Smooth muscle cell (in vitro differentiated cells): ENCODE measurements at regions not wholly inside any gene's neighbourhood (a gene's known extent, or its start where the extent isn't known, plus 50 kb on each side); places are given as distances from the start of the nearest gene placed in this dataset.

Experiments
- DNase-seq: peaks from one replicate; lab custom pipeline; 2025; ENCODE audit not compliant: unreplicated experiment; lab: John Stamatoyannopoulos, UW
- H2AFZ ChIP-seq: fragments of 200-600 bp; sonication (generic); 2 replicates; pipeline ENCODE4 v1.6.0; 2016; ENCODE audit warnings: antibody characterized with exemption, low read depth, mild to moderate bottlenecking
- H3F3A ChIP-seq: fragments of 200-600 bp; sonication (generic); 2 replicates; pipeline ENCODE4 v1.6.0; 2017; ENCODE audit warnings: antibody characterized with exemption, low read depth
- H3K27ac ChIP-seq: fragments of 200-600 bp; sonication (generic); 2 replicates; pipeline ENCODE4 v1.5.1; 2016; ENCODE audit warnings: low read depth, mild to moderate bottlenecking
- H3K27me3 ChIP-seq: fragments of 200-600 bp; sonication (generic); 2 replicates; pipeline ENCODE4 v1.6.1; 2016; ENCODE audit warnings: low read depth, mild to moderate bottlenecking
- H3K36me3 ChIP-seq: fragments of 200-600 bp; sonication (generic); 2 replicates; pipeline ENCODE4 v1.5.1; 2016; ENCODE audit warnings: low read depth
- H3K4me1 ChIP-seq: fragments of 200-600 bp; sonication (generic); 2 replicates; pipeline ENCODE4 v1.5.1; 2016; ENCODE audit warnings: low read depth
- H3K4me2 ChIP-seq: fragments of 200-600 bp; sonication (generic); 2 replicates; pipeline ENCODE4 v1.6.0; 2016; ENCODE audit warnings: mild to moderate bottlenecking
- H3K4me3 ChIP-seq: fragments of 200-600 bp; sonication (generic); 2 replicates; pipeline ENCODE4 v1.5.1; 2016; ENCODE audit warnings: mild to moderate bottlenecking
- H3K79me2 ChIP-seq: fragments of 200-600 bp; sonication (generic); 2 replicates; pipeline ENCODE4 v1.6.0; 2016; ENCODE audit warnings: low read depth, mild to moderate bottlenecking
- H3K9ac ChIP-seq: fragments of 200-600 bp; sonication (generic); 2 replicates; pipeline ENCODE4 v1.6.0; 2016; ENCODE audit warnings: low read depth
- H3K9me3 ChIP-seq: fragments of 200-600 bp; sonication (generic); replicated peaks from 2 replicates; pipeline ENCODE4 v1.5.1; 2016; ENCODE audit warnings: low read depth
- H4K20me1 ChIP-seq: fragments of 200-600 bp; sonication (generic); 2 replicates; pipeline ENCODE4 v1.6.0; 2016; ENCODE audit warnings: low read depth
- WGBS: methylation state at CpG from one replicate; pipeline ENCODE4 v1.1.7; 2016; ENCODE audit warnings: low lambda C conversion rate; 5-methylcytosine and 5-hydroxymethylcytosine counted together
- TF ChIP-seq, protein P1 (sequence below): fragments of 200-600 bp; sonication (generic); IDR thresholded peaks from 2 replicates; pipeline ENCODE4 v1.5.1; 2017; ENCODE audit warnings: borderline replicate concordance, mild to moderate bottlenecking, antibody characterized with exemption; ENCODE audit not compliant: insufficient read depth, poor library complexity, severe bottlenecking

DNA sequence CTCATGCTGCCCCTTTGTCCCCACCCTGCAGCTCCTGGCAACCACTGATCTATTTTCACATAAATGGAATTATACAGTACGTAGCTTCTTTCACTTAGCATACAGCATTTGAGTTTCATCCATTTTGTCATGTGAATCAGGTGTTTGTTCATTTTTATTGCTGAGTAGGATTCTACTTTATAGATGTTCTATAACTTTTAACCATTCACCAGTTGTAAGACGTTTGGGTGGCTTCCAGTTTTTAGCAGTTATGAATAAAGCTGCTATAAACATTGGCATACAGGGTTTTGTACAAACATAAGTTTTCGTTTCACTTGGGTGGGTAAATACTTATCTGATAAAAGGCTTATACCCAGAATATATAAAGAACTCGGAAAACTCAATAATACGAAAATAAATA, 102.3 kb upstream of the KLHL13 start:
- no peaks in the 10 kb centered on the region for H3K4me1 ChIP-seq
- WGBS: 75% methylated on average over 5 of the region's 5 CpGs
- TF ChIP-seq, protein P1, sequence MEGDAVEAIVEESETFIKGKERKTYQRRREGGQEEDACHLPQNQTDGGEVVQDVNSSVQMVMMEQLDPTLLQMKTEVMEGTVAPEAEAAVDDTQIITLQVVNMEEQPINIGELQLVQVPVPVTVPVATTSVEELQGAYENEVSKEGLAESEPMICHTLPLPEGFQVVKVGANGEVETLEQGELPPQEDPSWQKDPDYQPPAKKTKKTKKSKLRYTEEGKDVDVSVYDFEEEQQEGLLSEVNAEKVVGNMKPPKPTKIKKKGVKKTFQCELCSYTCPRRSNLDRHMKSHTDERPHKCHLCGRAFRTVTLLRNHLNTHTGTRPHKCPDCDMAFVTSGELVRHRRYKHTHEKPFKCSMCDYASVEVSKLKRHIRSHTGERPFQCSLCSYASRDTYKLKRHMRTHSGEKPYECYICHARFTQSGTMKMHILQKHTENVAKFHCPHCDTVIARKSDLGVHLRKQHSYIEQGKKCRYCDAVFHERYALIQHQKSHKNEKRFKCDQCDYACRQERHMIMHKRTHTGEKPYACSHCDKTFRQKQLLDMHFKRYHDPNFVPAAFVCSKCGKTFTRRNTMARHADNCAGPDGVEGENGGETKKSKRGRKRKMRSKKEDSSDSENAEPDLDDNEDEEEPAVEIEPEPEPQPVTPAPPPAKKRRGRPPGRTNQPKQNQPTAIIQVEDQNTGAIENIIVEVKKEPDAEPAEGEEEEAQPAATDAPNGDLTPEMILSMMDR: no peak
- H3K36me3 ChIP-seq: no peaks in the 10 kb centered on the region
- H3F3A ChIP-seq: no peaks in the 10 kb centered on the region
- no peak overlapping the region for H3K4me3 ChIP-seq
- H3K79me2 ChIP-seq: no peaks in the 10 kb centered on the region
- H4K20me1 ChIP-seq: no peaks in the 10 kb centered on the region
- DNase-seq: no peak
- H3K4me2 ChIP-seq: no peak overlapping the region
- H3K27ac ChIP-seq: no peak overlapping the region
- no peaks in the 10 kb centered on the region for H3K9me3 ChIP-seq
- no peak overlapping the region for H2AFZ ChIP-seq
- H3K9ac ChIP-seq: no peak overlapping the region
- H3K27me3 ChIP-seq: no peaks in the 10 kb centered on the region

DNA sequence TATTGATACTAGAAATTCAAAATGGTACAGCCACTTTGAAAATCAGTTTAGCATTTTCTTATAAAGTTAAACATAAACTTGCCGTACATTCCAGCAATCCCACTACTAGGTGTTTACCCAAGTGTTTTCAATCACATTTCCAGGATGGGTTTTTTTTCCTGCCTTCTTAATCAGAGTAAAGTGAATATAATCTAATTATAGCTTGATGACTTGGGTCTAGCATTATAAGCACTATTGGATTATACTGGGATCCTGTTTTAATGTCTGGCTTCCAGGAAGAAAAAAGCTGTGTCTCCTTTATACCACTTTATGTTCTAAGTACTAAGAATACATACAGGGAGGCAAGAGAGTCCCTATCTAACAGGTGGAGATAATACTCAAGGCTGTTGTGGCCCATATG, 103.3 kb upstream of the KLHL13 start:
- Histone ChIP-seq H3F3A (no peaks in the 10 kb centered on the region), H3K36me3 (no peaks in the 10 kb centered on the region), H4K20me1 (no peaks in the 10 kb centered on the region), H3K4me3 (no peak overlapping the region), H3K4me2 (no peak overlapping the region), H3K27ac (no peak overlapping the region), H3K79me2 (no peaks in the 10 kb centered on the region), H3K4me1 (no peaks in the 10 kb centered on the region), H3K9me3 (no peaks in the 10 kb centered on the region), H3K27me3 (no peaks in the 10 kb centered on the region), H3K9ac (no peak overlapping the region), H2AFZ (no peak overlapping the region)
- TF ChIP-seq, protein P1: no peak
- WGBS: 97% methylated on average over 1 of the region's 1 CpG
- no peak for DNase-seq

DNA sequence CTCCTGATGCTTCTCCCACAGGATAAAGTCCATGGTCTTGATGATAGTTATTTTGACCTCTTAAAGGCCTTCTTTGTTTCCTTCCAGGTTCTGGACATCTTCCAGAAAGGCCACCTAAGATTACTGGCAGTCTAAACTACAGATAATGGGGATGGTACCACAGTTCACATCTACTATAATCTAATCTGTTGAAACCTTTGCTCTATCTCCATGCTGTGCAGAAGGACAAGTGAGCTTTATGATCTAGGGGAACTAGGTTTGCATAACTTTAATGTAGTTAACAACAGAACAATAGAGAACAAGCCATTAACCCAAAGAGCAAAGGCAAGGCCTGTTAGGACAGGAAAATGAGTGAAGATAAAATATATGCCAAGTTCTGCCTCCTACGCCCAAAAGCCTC, 103.9 kb upstream of the KLHL13 start:
- Histone ChIP-seq H3K4me2 (no peak overlapping the region), H2AFZ (no peak overlapping the region), H3K4me1 (no peaks in the 10 kb centered on the region), H3K9ac (no peak overlapping the region), H3K79me2 (no peaks in the 10 kb centered on the region), H3K9me3 (no peaks in the 10 kb centered on the region), H4K20me1 (no peaks in the 10 kb centered on the region), H3K27me3 (no peaks in the 10 kb centered on the region), H3K36me3 (no peaks in the 10 kb centered on the region), H3K27ac (no peak overlapping the region), H3K4me3 (no peak overlapping the region), H3F3A (no peaks in the 10 kb centered on the region)
- no peak for DNase-seq
- 80% methylated on average over 1 of the region's 1 CpG for WGBS
- TF ChIP-seq, protein P1: no peak

DNA sequence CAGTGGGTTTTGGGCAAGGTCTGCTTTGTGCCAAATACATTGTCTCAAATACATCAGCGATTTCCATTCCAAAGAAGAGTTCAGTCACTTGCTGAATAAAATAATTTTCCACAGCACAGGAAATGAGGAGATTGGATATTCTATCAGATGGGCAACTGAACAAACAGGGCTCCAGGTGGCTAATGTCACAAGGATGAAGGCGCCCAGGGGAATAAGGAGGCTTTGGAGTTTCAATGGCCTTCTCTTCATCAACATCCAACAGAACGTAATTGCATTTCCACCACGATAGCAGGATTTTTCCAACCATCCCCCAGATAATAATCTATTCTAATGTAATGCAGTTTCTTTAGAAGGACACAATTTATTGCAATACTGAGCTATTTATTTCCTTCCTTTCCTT, 104.7 kb upstream of the KLHL13 start:
- H3F3A ChIP-seq: no peaks in the 10 kb centered on the region
- H4K20me1 ChIP-seq: no peaks in the 10 kb centered on the region
- no peaks in the 10 kb centered on the region for H3K36me3 ChIP-seq
- H2AFZ ChIP-seq: no peak overlapping the region
- H3K9ac ChIP-seq: no peak overlapping the region
- no peak overlapping the region for H3K27ac ChIP-seq
- H3K4me2 ChIP-seq: no peak overlapping the region
- no peaks in the 10 kb centered on the region for H3K27me3 ChIP-seq
- H3K4me1 ChIP-seq: no peaks in the 10 kb centered on the region
- TF ChIP-seq, protein P1: no peak
- H3K79me2 ChIP-seq: no peaks in the 10 kb centered on the region
- H3K4me3 ChIP-seq: no peak overlapping the region
- no peak for DNase-seq
- WGBS: 76% methylated on average over 4 of the region's 4 CpGs
- H3K9me3 ChIP-seq: no peaks in the 10 kb centered on the region
